ENCODE measurements at regions not wholly inside any gene's neighbourhood (a gene's known extent, or its start where the extent isn't known, plus 50 kb on each side); places are given as distances from the start of the nearest gene placed in this dataset.

- no peak for TF ChIP-seq CTCF (IDR thresholded peaks at IDR 0.05; ENCODE audit: control extremely low read depth in 1 of 3, insufficient read depth in 1 of 3, low read depth in 1 of 3, low read length in 3 of 3)
- no peak for TF ChIP-seq JUND (IDR thresholded peaks at IDR 0.05; ENCODE audit: low read length)
- TF ChIP-seq ATF2 (IDR thresholded peaks at IDR 0.05; ENCODE audit: low read length): no peak
- no peak for TF ChIP-seq CHD2 (IDR thresholded peaks at IDR 0.05; ENCODE audit: low read length)
- TF ChIP-seq GTF2F1 (IDR thresholded peaks at IDR 0.05; ENCODE audit: borderline replicate concordance, low read depth, low read length): no peak
Measured at GRCh38 chr4:14125375-14126129, 498.0 kb upstream of the BOD1L1 start (continued).

All from H1 (cell line).